ENCODE measurements at regions not wholly inside any gene's neighbourhood (a gene's known extent, or its start where the extent isn't known, plus 50 kb on each side); places are given as distances from the start of the nearest gene placed in this dataset.

- Mint-ChIP-seq H3K4me1 (ENCODE audit: low read depth) (no peaks in the 10 kb centered on the region), H3K27ac (no peak overlapping the region), H3K27me3 (no peaks in the 10 kb centered on the region), H3K4me3 (no peak overlapping the region), H3K36me3 (ENCODE audit: low read depth) (no peaks in the 10 kb centered on the region), H3K9me3 (no peaks in the 10 kb centered on the region)
- Histone ChIP-seq H3K4me3 (ENCODE audit: low read length) (no peak overlapping the region), H3K27me3 (ENCODE audit: control insufficient read depth in 1 of 2, insufficient read depth in 2 of 2, low read length in 2 of 2) (no peaks in the 10 kb centered on the region), H3K27ac (ENCODE audit: low read depth in 1 of 2, low read length in 2 of 2) (no peak overlapping the region), H3K4me1 (ENCODE audit: insufficient read depth, low read length) (no peaks in the 10 kb centered on the region), H3K9me3 (ENCODE audit: control insufficient read depth in 1 of 2, insufficient read depth in 1 of 2, low read length in 2 of 2) (no peaks in the 10 kb centered on the region), H3K36me3 (ENCODE audit: insufficient read depth, low read length) (no peaks in the 10 kb centered on the region)
- ChIA-PET CTCF (interaction anchor here (0.7 kb wide), 1 partner anchor 10 kb away, joined by 3 read pairs; no protein-coding TSS in a partner anchor), POLR2A (interaction anchor here (0.5 to 0.7 kb wide), 2 partner anchors 164 to 277 kb away, joined by 3 read pairs; no protein-coding TSS in a partner anchor)
- DNase-seq (no peak), ATAC-seq (ENCODE audit: poor library complexity) (no peak)
- TF ChIP-seq CTCF (IDR thresholded peaks at IDR 0.05), result no peak
- intact Hi-C loops (cut with DNase I, micrococcal nuclease), result no loop called here
These were observed 134.0 kb upstream of the TBL1XR1 start for GRCh38 chr3:177331203-177331835.

- Histone ChIP-seq H3K36me3 (ENCODE audit: insufficient read depth, low read length) (no peaks in the 10 kb centered on the region), H3K4me3 (ENCODE audit: low read length) (no peak overlapping the region), H3K27me3 (ENCODE audit: control insufficient read depth in 1 of 2, insufficient read depth in 2 of 2, low read length in 2 of 2) (no peaks in the 10 kb centered on the region), H3K27ac (ENCODE audit: low read depth in 1 of 2, low read length in 2 of 2) (no peak overlapping the region), H3K9me3 (ENCODE audit: control insufficient read depth in 1 of 2, insufficient read depth in 1 of 2, low read length in 2 of 2) (no peaks in the 10 kb centered on the region), H3K4me1 (ENCODE audit: insufficient read depth, low read length) (peaks cover 2% of the 10 kb centered on the region)
- intact Hi-C loops (cut with DNase I, micrococcal nuclease), result no loop called here
- Mint-ChIP-seq H3K36me3 (ENCODE audit: low read depth) (no peaks in the 10 kb centered on the region), H3K4me3 (no peak overlapping the region), H3K9me3 (no peaks in the 10 kb centered on the region), H3K4me1 (ENCODE audit: low read depth) (peaks cover 11% of the 10 kb centered on the region), H3K27ac (no peak overlapping the region), H3K27me3 (no peaks in the 10 kb centered on the region)
- POLR2A ChIA-PET, result interaction anchor here (1.1 kb wide), 1 partner anchor 27 kb away, joined by 4 read pairs; no protein-coding TSS in a partner anchor
- DNase-seq (no peak), ATAC-seq (ENCODE audit: poor library complexity) (no peak)
- TF ChIP-seq CTCF (IDR thresholded peaks at IDR 0.05), result no peak
- CTCF ChIA-PET, result no interaction called here
These were observed 135.7 kb upstream of the TBL1XR1 start for GRCh38 chr3:177332955-177333354.

- H3K27ac ChIP-seq (ENCODE audit: low read depth in 1 of 2, low read length in 2 of 2), result no peak overlapping the region
- Mint-ChIP-seq H3K27me3 (no peaks in the 10 kb centered on the region), H3K4me3 (no peak overlapping the region), H3K27ac (no peak overlapping the region), H3K36me3 (ENCODE audit: low read depth) (no peaks in the 10 kb centered on the region), H3K9me3 (no peaks in the 10 kb centered on the region), H3K4me1 (ENCODE audit: low read depth) (peaks cover 16% of the 10 kb centered on the region)
- H3K9me3 ChIP-seq (ENCODE audit: control insufficient read depth in 1 of 2, insufficient read depth in 1 of 2, low read length in 2 of 2), result no peaks in the 10 kb centered on the region
- DNase-seq, result peak in 2 of 14 experiments; percentile 17 to 25
- no peaks in the 10 kb centered on the region for H3K36me3 ChIP-seq (ENCODE audit: insufficient read depth, low read length)
- no peak for ATAC-seq (ENCODE audit: poor library complexity)
- H3K4me3 ChIP-seq (ENCODE audit: low read length), result no peak overlapping the region
- CTCF ChIA-PET, result no interaction called here
- no peaks in the 10 kb centered on the region for H3K27me3 ChIP-seq (ENCODE audit: control insufficient read depth in 1 of 2, insufficient read depth in 2 of 2, low read length in 2 of 2)
- TF ChIP-seq CTCF (IDR thresholded peaks at IDR 0.05), result no peak
- peaks cover 8% of the 10 kb centered on the region for H3K4me1 ChIP-seq (ENCODE audit: insufficient read depth, low read length)
- intact Hi-C loops (cut with DNase I, micrococcal nuclease), result no loop called here
- POLR2A ChIA-PET, result interaction anchor here (1.1 kb wide), 1 partner anchor 26 kb away, joined by 4 read pairs; no protein-coding TSS in a partner anchor
These were observed 136.5 kb upstream of the TBL1XR1 start for GRCh38 chr3:177333533-177334520.
